Neural crest cell (in vitro differentiated cells): ENCODE measurements at regions not wholly inside any gene's neighbourhood (a gene's known extent, or its start where the extent isn't known, plus 50 kb on each side); places are given as distances from the start of the nearest gene placed in this dataset.

Experiments used
- DNase-seq: peaks from one replicate; pipeline ENCODE4 v3.0.0; 2021; ENCODE audit warnings: low read depth, mixed read lengths, low spot score
- H3K27ac Mint-ChIP-seq: one replicate; pipeline ENCODE4 v1.8.0; 2021; ENCODE audit warnings: mild to moderate bottlenecking, mixed read lengths; ENCODE audit not compliant: unreplicated experiment
- H3K27me3 Mint-ChIP-seq: 2 replicates; pipeline ENCODE4 v1.8.0; 2021; ENCODE audit warnings: low read depth, mild to moderate bottlenecking, mixed read lengths
- H3K36me3 Mint-ChIP-seq: 2 replicates; pipeline ENCODE4 v1.8.0; 2021; ENCODE audit warnings: low read depth, mild to moderate bottlenecking, mixed read lengths
- H3K4me1 Mint-ChIP-seq: 2 replicates; pipeline ENCODE4 v1.8.0; 2021; ENCODE audit warnings: mixed read lengths
- H3K4me3 Mint-ChIP-seq: one replicate; pipeline ENCODE4 v1.8.0; 2021; ENCODE audit warnings: mild to moderate bottlenecking, mixed read lengths
- H3K9me3 Mint-ChIP-seq: 2 replicates; pipeline ENCODE4 v1.8.0; 2021; ENCODE audit warnings: mixed read lengths
- CTCF ChIP-seq: fragments of 200-600 bp; sonication (generic); conservative IDR thresholded peaks from 2 replicates; pipeline ENCODE4 v1.5.0; 2021; ENCODE audit warnings: antibody characterized with exemption, mild to moderate bottlenecking

- H3K27me3 Mint-ChIP-seq: no peaks in the 10 kb centered on the region
- no peak for DNase-seq
- peaks cover 52% of the 10 kb centered on the region for H3K4me1 Mint-ChIP-seq
- no peak overlapping the region for H3K27ac Mint-ChIP-seq
- TF ChIP-seq CTCF: no peak
- peaks cover 3% of the 10 kb centered on the region for H3K9me3 Mint-ChIP-seq
- H3K36me3 Mint-ChIP-seq: no peaks in the 10 kb centered on the region
- no peak overlapping the region for H3K4me3 Mint-ChIP-seq
Measured at GRCh38 chr4:10962246-10962645, 277.7 kb upstream of the CLNK start.

GRCh38 chr4:10960389-10960788 is 275.8 kb upstream of the CLNK start:
- no peaks in the 10 kb centered on the region for H3K27me3 Mint-ChIP-seq
- H3K36me3 Mint-ChIP-seq: no peaks in the 10 kb centered on the region
- peaks cover 3% of the 10 kb centered on the region for H3K9me3 Mint-ChIP-seq
- no peak for TF ChIP-seq CTCF
- H3K4me1 Mint-ChIP-seq: peaks cover 54% of the 10 kb centered on the region
- no peak overlapping the region for H3K27ac Mint-ChIP-seq
- no peak overlapping the region for H3K4me3 Mint-ChIP-seq
- DNase-seq: no peak

- H3K4me3 Mint-ChIP-seq: no peak overlapping the region
- peaks cover 46% of the 10 kb centered on the region for H3K4me1 Mint-ChIP-seq
- H3K27me3 Mint-ChIP-seq: no peaks in the 10 kb centered on the region
- TF ChIP-seq CTCF: no peak
- DNase-seq: no peak
- H3K9me3 Mint-ChIP-seq: no peaks in the 10 kb centered on the region
- H3K36me3 Mint-ChIP-seq: no peaks in the 10 kb centered on the region
- no peak overlapping the region for H3K27ac Mint-ChIP-seq
Measured at GRCh38 chr4:10959586-10959985, 275.0 kb upstream of the CLNK start.

GRCh38 chr4:10958226-10958856 is 273.8 kb upstream of the CLNK start:
- peak overlapping the region; percentile 42 for H3K4me3 Mint-ChIP-seq
- H3K27ac Mint-ChIP-seq: no peak overlapping the region
- TF ChIP-seq CTCF: no peak
- H3K27me3 Mint-ChIP-seq: no peaks in the 10 kb centered on the region
- no peak for DNase-seq
- no peaks in the 10 kb centered on the region for H3K36me3 Mint-ChIP-seq
- no peaks in the 10 kb centered on the region for H3K9me3 Mint-ChIP-seq
- peaks cover 35% of the 10 kb centered on the region for H3K4me1 Mint-ChIP-seq

- Mint-ChIP-seq H3K4me3 (no peak overlapping the region), H3K36me3 (no peaks in the 10 kb centered on the region)
Measured at GRCh38 chr4:10951306-10951705, 266.7 kb upstream of the CLNK start.

More at GRCh38 chr4:10951306-10951705, 266.7 kb upstream of the CLNK start:
- H3K27ac Mint-ChIP-seq: peak overlapping the region; percentile 6
- H3K4me1 Mint-ChIP-seq: peaks cover 7% of the 10 kb centered on the region
- TF ChIP-seq CTCF: no peak
- H3K27me3 Mint-ChIP-seq: no peaks in the 10 kb centered on the region
- DNase-seq: no peak
- peaks cover 7% of the 10 kb centered on the region for H3K9me3 Mint-ChIP-seq
